ENCODE measurements at regions not wholly inside any gene's neighbourhood (a gene's known extent, or its start where the extent isn't known, plus 50 kb on each side); places are given as distances from the start of the nearest gene placed in this dataset.

- Histone ChIP-seq H3K36me3 (ENCODE audit: control insufficient read depth, insufficient read depth, low read length) (no peaks in the 10 kb centered on the region), H3K4me3 (replicated peaks; ENCODE audit: low read depth, low read length) (no peak overlapping the region), H3K27me3 (replicated peaks; ENCODE audit: control insufficient read depth, insufficient read depth, low read length) (no peaks in the 10 kb centered on the region)
- no peak for DNase-seq (ENCODE audit: extremely low read depth, insufficient read length)
- no peak for TF ChIP-seq CTCF (IDR thresholded peaks at IDR 0.05; ENCODE audit: insufficient read depth, low read length, poor library complexity, severe bottlenecking)
These were observed 184.2 kb downstream of the KDR start for GRCh38 chr4:54940996-54941865.

- TF ChIP-seq CTCF (IDR thresholded peaks at IDR 0.05; ENCODE audit: insufficient read depth, low read length, poor library complexity, severe bottlenecking), result no peak
- DNase-seq (ENCODE audit: extremely low read depth, insufficient read length), result no peak
- H3K4me3 ChIP-seq (replicated peaks; ENCODE audit: low read depth, low read length), result no peak overlapping the region
- no peaks in the 10 kb centered on the region for H3K27me3 ChIP-seq (replicated peaks; ENCODE audit: control insufficient read depth, insufficient read depth, low read length)
- H3K36me3 ChIP-seq (ENCODE audit: control insufficient read depth, insufficient read depth, low read length), result no peaks in the 10 kb centered on the region
These were observed 187.9 kb downstream of the KDR start for GRCh38 chr4:54937501-54937900.

GRCh38 chr4:54933579-54933978 lies 191.8 kb downstream of the KDR start:
- no peak overlapping the region for H3K4me3 ChIP-seq (replicated peaks; ENCODE audit: low read depth, low read length)
- H3K36me3 ChIP-seq (ENCODE audit: control insufficient read depth, insufficient read depth, low read length), result no peaks in the 10 kb centered on the region
- H3K27me3 ChIP-seq (replicated peaks; ENCODE audit: control insufficient read depth, insufficient read depth, low read length), result no peaks in the 10 kb centered on the region
- no peak for TF ChIP-seq CTCF (IDR thresholded peaks at IDR 0.05; ENCODE audit: insufficient read depth, low read length, poor library complexity, severe bottlenecking)
- no peak for DNase-seq (ENCODE audit: extremely low read depth, insufficient read length)

- no peak for TF ChIP-seq CTCF (IDR thresholded peaks at IDR 0.05; ENCODE audit: insufficient read depth, low read length, poor library complexity, severe bottlenecking)
- Histone ChIP-seq H3K27me3 (replicated peaks; ENCODE audit: control insufficient read depth, insufficient read depth, low read length) (no peaks in the 10 kb centered on the region), H3K4me3 (replicated peaks; ENCODE audit: low read depth, low read length) (no peak overlapping the region), H3K36me3 (ENCODE audit: control insufficient read depth, insufficient read depth, low read length) (no peaks in the 10 kb centered on the region)
- DNase-seq (ENCODE audit: extremely low read depth, insufficient read length), result no peak
These were observed 195.2 kb downstream of the KDR start for GRCh38 chr4:54930226-54930625.

GRCh38 chr4:54929459-54929858 lies 195.9 kb downstream of the KDR start:
- no peak for DNase-seq (ENCODE audit: extremely low read depth, insufficient read length)
- Histone ChIP-seq H3K36me3 (ENCODE audit: control insufficient read depth, insufficient read depth, low read length) (no peaks in the 10 kb centered on the region), H3K27me3 (replicated peaks; ENCODE audit: control insufficient read depth, insufficient read depth, low read length) (no peaks in the 10 kb centered on the region), H3K4me3 (replicated peaks; ENCODE audit: low read depth, low read length) (no peak overlapping the region)
- TF ChIP-seq CTCF (IDR thresholded peaks at IDR 0.05; ENCODE audit: insufficient read depth, low read length, poor library complexity, severe bottlenecking), result no peak

Measured in GM06990 (cell line).